ENCODE measurements at regions not wholly inside any gene's neighbourhood (a gene's known extent, or its start where the extent isn't known, plus 50 kb on each side); places are given as distances from the start of the nearest gene placed in this dataset.

GRCh38 chr4:138297743-138298405 is 55.7 kb upstream of the SLC7A11 start:
- DNase-seq (ENCODE audit: extremely low spot score) = no peak
- TF ChIP-seq ELF4 (IDR thresholded peaks at IDR 0.05) (no peak), FOXK2 (IDR thresholded peaks at IDR 0.05) (no peak), BHLHE40 (IDR thresholded peaks at IDR 0.05; ENCODE audit: borderline replicate concordance) (no peak), HDGF (IDR thresholded peaks at IDR 0.05; ENCODE audit: borderline replicate concordance) (no peak), L3MBTL2 (conservative IDR thresholded peaks at IDR 0.05) (no peak), CTBP1 (IDR thresholded peaks at IDR 0.05; ENCODE audit: borderline replicate concordance) (no peak), TARDBP (IDR thresholded peaks at IDR 0.05) (no peak)
- TF ChIP-seq, protein P1, sequence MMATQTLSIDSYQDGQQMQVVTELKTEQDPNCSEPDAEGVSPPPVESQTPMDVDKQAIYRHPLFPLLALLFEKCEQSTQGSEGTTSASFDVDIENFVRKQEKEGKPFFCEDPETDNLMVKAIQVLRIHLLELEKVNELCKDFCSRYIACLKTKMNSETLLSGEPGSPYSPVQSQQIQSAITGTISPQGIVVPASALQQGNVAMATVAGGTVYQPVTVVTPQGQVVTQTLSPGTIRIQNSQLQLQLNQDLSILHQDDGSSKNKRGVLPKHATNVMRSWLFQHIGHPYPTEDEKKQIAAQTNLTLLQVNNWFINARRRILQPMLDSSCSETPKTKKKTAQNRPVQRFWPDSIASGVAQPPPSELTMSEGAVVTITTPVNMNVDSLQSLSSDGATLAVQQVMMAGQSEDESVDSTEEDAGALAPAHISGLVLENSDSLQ (IDR thresholded peaks at IDR 0.05) = no peak
- CTCF ChIA-PET = no interaction called here
- POLR2A ChIA-PET = no interaction called here

DNA sequence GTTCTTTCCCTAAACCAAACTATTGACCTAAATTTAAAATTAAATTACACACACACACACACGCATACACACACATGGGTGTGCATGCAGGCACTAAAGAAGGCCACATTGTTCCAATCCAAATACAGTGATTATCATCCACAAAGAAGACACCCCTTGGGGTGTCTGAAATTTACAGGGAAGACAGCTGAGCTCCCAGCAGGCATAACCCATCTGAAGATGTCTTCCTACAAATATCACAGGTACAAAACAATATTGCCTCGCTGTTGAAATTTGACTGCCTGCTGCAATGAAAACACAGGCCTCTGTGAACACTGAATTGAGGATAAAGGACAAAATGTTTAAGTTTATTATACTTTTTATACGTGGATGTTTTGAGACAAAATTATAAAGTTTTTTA is 50.2 kb upstream of the SLC7A11 start:
- ChIA-PET POLR2A (no interaction called here), CTCF (no interaction called here)
- DNase-seq (ENCODE audit: extremely low spot score) = no peak
- no peak for TF ChIP-seq FOXA1 (IDR thresholded peaks at IDR 0.05)
- TF ChIP-seq TARDBP (IDR thresholded peaks at IDR 0.05) = no peak
- TF ChIP-seq ELF4 (IDR thresholded peaks at IDR 0.05) = no peak
- no peak for TF ChIP-seq SUZ12 (IDR thresholded peaks at IDR 0.05)
- no peak for TF ChIP-seq L3MBTL2 (conservative IDR thresholded peaks at IDR 0.05)
- TF ChIP-seq ZNF384 (IDR thresholded peaks at IDR 0.05) = no peak
- TF ChIP-seq, protein P1 (IDR thresholded peaks at IDR 0.05) = no peak
- TF ChIP-seq LEF1 (IDR thresholded peaks at IDR 0.05; ENCODE audit: borderline replicate concordance) = no peak
- no peak for TF ChIP-seq FOXK2 (IDR thresholded peaks at IDR 0.05)
- no peak for TF ChIP-seq ARNT (IDR thresholded peaks at IDR 0.05)
- TF ChIP-seq FOXM1 (IDR thresholded peaks at IDR 0.05; ENCODE audit: borderline replicate concordance) = no peak
- no peak for TF ChIP-seq NFRKB (IDR thresholded peaks at IDR 0.05)
- no peak for TF ChIP-seq SP1 (IDR thresholded peaks at IDR 0.05)
- no peak for TF ChIP-seq HDGF (IDR thresholded peaks at IDR 0.05; ENCODE audit: borderline replicate concordance)

All from HEK293T (cell line).